SK-N-SH (cell line): ENCODE measurements at regions not wholly inside any gene's neighbourhood (a gene's known extent, or its start where the extent isn't known, plus 50 kb on each side); places are given as distances from the start of the nearest gene placed in this dataset.

Experiments used
- CTCF ChIA-PET: fragments of 300-600, 350-600 bp; formaldehyde crosslinking; extraction: SDS; loops from one replicate; lab custom pipeline; 2021; lab: Yijun Ruan, JAX
- POLR2A ChIA-PET: fragments of 350-600 bp; sonication (Branson Sonifier 250); formaldehyde crosslinking; extraction: SDS; loops from one replicate; lab custom pipeline; 2020; ENCODE audit warnings: antibody characterized with exemption, inconsistent platforms; lab: Yijun Ruan, JAX
- DNase-seq: peaks from one replicate; pipeline ENCODE4 v3.0.0; 2012
- H2AFZ ChIP-seq: fragments of 200-600 bp; sonication (generic); 2 replicates; pipeline ENCODE4 v1.8.1; 2016; ENCODE audit warnings: antibody characterized with exemption, mild to moderate bottlenecking, low read depth
- H3F3A ChIP-seq: fragments of 200-600 bp; sonication (generic); replicated peaks from 2 replicates; pipeline ENCODE3; 2016; ENCODE audit warnings: antibody characterized with exemption, mild to moderate bottlenecking; ENCODE audit not compliant: insufficient read depth
- H3K27ac ChIP-seq, 2 experiments: fragments of 200-500 bp in 1 of 2; fragments of 200-600 bp in 1 of 2; sonication (Bioruptor generic) in 1 of 2; sonication (generic), shearing (Covaris generic) in 1 of 2; 2 replicates each; pipeline versions ENCODE4 v1.5.1 to v1.6.1; 2014 to 2016; ENCODE audit warnings: low read depth in 2 of 2, inconsistent platforms in 1 of 2, low read length in 1 of 2, mild to moderate bottlenecking in 1 of 2, mixed read lengths in 1 of 2
- H3K27me3 ChIP-seq: fragments of 200-600 bp; sonication (generic), shearing (Covaris generic); 2 replicates; pipeline ENCODE4 v1.6.1; 2016; ENCODE audit warnings: mixed run types; ENCODE audit not compliant: insufficient read depth
- H3K36me3 ChIP-seq, 2 experiments: fragments of 200-500 bp in 1 of 2; fragments of 200-600 bp in 1 of 2; sonication (Bioruptor generic) in 1 of 2; sonication (generic) in 1 of 2; replicated peaks in 1 of 2; 2 replicates each; pipeline versions ENCODE3 to v1.5.1; 2014 to 2016; ENCODE audit warnings: low read length in 1 of 2, mild to moderate bottlenecking in 1 of 2; ENCODE audit not compliant: insufficient read depth in 2 of 2, control insufficient read depth in 1 of 2
- H3K4me1 ChIP-seq, 2 experiments: fragments of 200-500 bp in 1 of 2; fragments of 200-600 bp in 1 of 2; sonication (Bioruptor generic) in 1 of 2; sonication (generic), shearing (Covaris generic) in 1 of 2; 2 replicates each; pipeline versions ENCODE4 v1.5.1 to v1.6.1; 2014 to 2016; ENCODE audit warnings: low read depth in 1 of 2, low read length in 1 of 2, mixed run types in 1 of 2; ENCODE audit not compliant: insufficient read depth in 2 of 2, control insufficient read depth in 1 of 2
- H3K4me2 ChIP-seq: fragments of 200-600 bp; sonication (generic), shearing (Covaris generic); 2 replicates; pipeline ENCODE4 v1.6.1; 2017; ENCODE audit warnings: mixed run types
- H3K4me3 ChIP-seq, 2 experiments: fragments of 200-500 bp in 1 of 2; fragments of 200-600 bp in 1 of 2; sonication (Bioruptor generic) in 1 of 2; sonication (generic), shearing (Covaris generic) in 1 of 2; 2 replicates each; pipeline versions ENCODE4 v1.5.1 to v1.8.1; 2014 to 2016; ENCODE audit warnings: low read depth in 2 of 2, inconsistent platforms in 1 of 2, low read length in 1 of 2, mild to moderate bottlenecking in 1 of 2, mixed read lengths in 1 of 2, moderate library complexity in 1 of 2
- H3K79me2 ChIP-seq: fragments of 200-600 bp; sonication (generic); 2 replicates; pipeline ENCODE4 v1.8.1; 2017; ENCODE audit warnings: mild to moderate bottlenecking; ENCODE audit not compliant: insufficient read depth
- H3K9ac ChIP-seq: fragments of 200-600 bp; sonication (generic); 2 replicates; pipeline ENCODE4 v1.6.1; 2017; ENCODE audit warnings: mixed run types
- H3K9me2 ChIP-seq: fragments of 200-600 bp; sonication (generic); 2 replicates; pipeline ENCODE4 v1.6.1; 2017; ENCODE audit warnings: mixed run types
- H3K9me3 ChIP-seq: fragments of 200-600 bp; sonication (generic); 2 replicates; pipeline ENCODE4 v1.6.1; 2017; ENCODE audit warnings: mixed run types, mild to moderate bottlenecking, moderate library complexity
- H4K20me1 ChIP-seq: fragments of 200-600 bp; sonication (generic); 2 replicates; pipeline ENCODE4 v1.6.1; 2017; ENCODE audit warnings: mild to moderate bottlenecking, mixed run types; ENCODE audit not compliant: insufficient read depth
- CHD2 ChIP-seq: fragments of 150-350 bp; IDR thresholded peaks from 2 replicates; pipeline ENCODE4 v1.6.1; 2018; ENCODE audit warnings: low read length; ENCODE audit not compliant: partially characterized antibody
- EZH2phosphoT487 ChIP-seq: fragments of 200-600 bp; sonication (generic); IDR thresholded peaks from 2 replicates; pipeline ENCODE4 v1.6.1; 2017; ENCODE audit warnings: low read depth, mixed run types, mild to moderate bottlenecking, antibody characterized with exemption, moderate library complexity, borderline replicate concordance
- FOSL2 ChIP-seq: IDR thresholded peaks from 2 replicates; pipeline ENCODE4 v1.4.0; 2012; ENCODE audit warnings: low read depth, mild to moderate bottlenecking, moderate library complexity, borderline replicate concordance
- FOXJ3 ChIP-seq: sonication (generic); formaldehyde crosslinking; IDR thresholded peaks from 2 replicates; pipeline ENCODE4 v1.5.1; 2020; ENCODE audit warnings: mild to moderate bottlenecking, missing genetic modification reagents
- FOXM1 ChIP-seq: IDR thresholded peaks from 2 replicates; pipeline ENCODE4 v1.4.0; 2012; ENCODE audit warnings: low read depth, mild to moderate bottlenecking
- GABPA ChIP-seq: IDR thresholded peaks from 2 replicates; pipeline ENCODE4 v1.4.0; 2012; ENCODE audit warnings: low read depth, mild to moderate bottlenecking
- GATA2 ChIP-seq: sonication (generic); formaldehyde crosslinking; IDR thresholded peaks from 2 replicates; pipeline ENCODE4 v1.5.0; 2020; ENCODE audit warnings: mild to moderate bottlenecking, missing genetic modification reagents
- JUND ChIP-seq: IDR thresholded peaks from 2 replicates; pipeline ENCODE4 v1.4.0; 2012
- MXI1 ChIP-seq: IDR thresholded peaks from 2 replicates; pipeline ENCODE4 v1.6.1; 2012; ENCODE audit warnings: mild to moderate bottlenecking, low read depth, low read length, improper control_type of control experiment
- NFIC ChIP-seq: IDR thresholded peaks from 2 replicates; pipeline ENCODE4 v1.4.0; 2012; ENCODE audit warnings: borderline replicate concordance
- RAD21 ChIP-seq: IDR thresholded peaks from 2 replicates; pipeline ENCODE4 v1.6.1; 2012; ENCODE audit warnings: mild to moderate bottlenecking, low read length
- RFX5 ChIP-seq: IDR thresholded peaks from 2 replicates; pipeline ENCODE4 v1.6.1; 2012; ENCODE audit warnings: mild to moderate bottlenecking, improper control_type of control experiment, low read length
- SIN3A ChIP-seq: IDR thresholded peaks from 2 replicates; pipeline ENCODE4 v1.6.1; 2012; ENCODE audit warnings: low read depth, mild to moderate bottlenecking, low read length, moderate library complexity, borderline replicate concordance
- TCF12 ChIP-seq: IDR thresholded peaks from 2 replicates; pipeline ENCODE4 v1.4.0; 2012
- TEAD4 ChIP-seq: IDR thresholded peaks from 2 replicates; pipeline ENCODE4 v1.4.0; 2012; ENCODE audit warnings: mild to moderate bottlenecking, borderline replicate concordance; ENCODE audit not compliant: insufficient read depth
- WGBS: methylation state at CpG from one replicate; pipeline ENCODE4 v1.1.6; 2017; ENCODE audit warnings: low lambda C conversion rate; 5-methylcytosine and 5-hydroxymethylcytosine counted together
- TF ChIP-seq, protein P1 (sequence below): fragments of 150-350 bp; IDR thresholded peaks from 2 replicates; pipeline ENCODE4 v1.6.1; 2016; ENCODE audit warnings: mild to moderate bottlenecking, low read depth, low read length
- TF ChIP-seq, protein P2 (sequence below): IDR thresholded peaks from 2 replicates; pipeline ENCODE4 v1.4.0; 2012; ENCODE audit warnings: low read depth
- TF ChIP-seq, protein P3 (sequence below): IDR thresholded peaks from 2 replicates; pipeline ENCODE4 v1.4.0; 2012; ENCODE audit warnings: low read depth, borderline replicate concordance

DNA sequence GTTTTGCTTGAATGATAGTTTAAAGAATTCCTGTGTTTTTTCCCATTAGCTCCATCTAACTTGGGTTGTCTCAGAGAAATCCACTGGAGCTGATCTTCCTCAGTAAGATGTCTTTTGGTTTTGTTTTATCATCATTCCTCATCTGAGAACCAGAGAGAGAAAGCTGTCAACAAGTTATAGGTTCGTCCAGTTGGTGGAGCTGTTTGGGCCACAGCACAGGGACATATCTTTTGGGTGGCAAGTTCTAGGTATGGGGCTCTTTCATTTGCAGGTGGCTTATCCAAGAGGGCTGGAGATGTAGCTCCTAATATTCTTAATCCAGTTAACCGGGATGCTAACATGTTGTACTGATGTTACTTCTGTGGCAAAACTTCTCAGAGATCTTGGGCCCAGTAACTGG is 174.2 kb downstream of the KCNRG start:
- H3K4me1 ChIP-seq = peaks cover 0 to 2% of the 10 kb centered on the region in 2 experiments; a peak in 1 of 4 replicates
- H2AFZ ChIP-seq = no peak overlapping the region
- H3K4me3 ChIP-seq = no peak overlapping the region
- POLR2A ChIA-PET = no interaction called here
- WGBS = 88% methylated on average over 2 of the region's 2 CpGs
- H4K20me1 ChIP-seq = no peaks in the 10 kb centered on the region
- H3K79me2 ChIP-seq = no peaks in the 10 kb centered on the region
- DNase-seq = no peak
- H3K27ac ChIP-seq = no peak overlapping the region
- no peaks in the 10 kb centered on the region for H3F3A ChIP-seq
- CTCF ChIA-PET = interaction anchor here (1.1 to 1.7 kb wide), 2 partner anchors 11 to 213 kb away, joined by 3 to 4 read pairs; no protein-coding TSS in a partner anchor
- no peak overlapping the region for H3K4me2 ChIP-seq
- H3K9me3 ChIP-seq = no peaks in the 10 kb centered on the region
- H3K27me3 ChIP-seq = no peaks in the 10 kb centered on the region
- no peaks in the 10 kb centered on the region for H3K9me2 ChIP-seq
- TF ChIP-seq FOSL2 (no peak), GATA2 (CRISPR knock-in tag) (no peak), CHD2 (no peak), GABPA (no peak), FOXJ3 (CRISPR knock-in tag) (no peak), RAD21 (no peak), NFIC (no peak), EZH2phosphoT487 (no peak), SIN3A (no peak), MXI1 (no peak), TEAD4 (no peak)
- TF ChIP-seq, protein P1, sequence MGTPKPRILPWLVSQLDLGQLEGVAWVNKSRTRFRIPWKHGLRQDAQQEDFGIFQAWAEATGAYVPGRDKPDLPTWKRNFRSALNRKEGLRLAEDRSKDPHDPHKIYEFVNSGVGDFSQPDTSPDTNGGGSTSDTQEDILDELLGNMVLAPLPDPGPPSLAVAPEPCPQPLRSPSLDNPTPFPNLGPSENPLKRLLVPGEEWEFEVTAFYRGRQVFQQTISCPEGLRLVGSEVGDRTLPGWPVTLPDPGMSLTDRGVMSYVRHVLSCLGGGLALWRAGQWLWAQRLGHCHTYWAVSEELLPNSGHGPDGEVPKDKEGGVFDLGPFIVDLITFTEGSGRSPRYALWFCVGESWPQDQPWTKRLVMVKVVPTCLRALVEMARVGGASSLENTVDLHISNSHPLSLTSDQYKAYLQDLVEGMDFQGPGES = no peak
- TF ChIP-seq, protein P2, sequence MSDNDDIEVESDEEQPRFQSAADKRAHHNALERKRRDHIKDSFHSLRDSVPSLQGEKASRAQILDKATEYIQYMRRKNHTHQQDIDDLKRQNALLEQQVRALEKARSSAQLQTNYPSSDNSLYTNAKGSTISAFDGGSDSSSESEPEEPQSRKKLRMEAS = no peak
- H3K36me3 ChIP-seq = no peaks in the 10 kb centered on the region
- H3K9ac ChIP-seq = no peak overlapping the region

DNA sequence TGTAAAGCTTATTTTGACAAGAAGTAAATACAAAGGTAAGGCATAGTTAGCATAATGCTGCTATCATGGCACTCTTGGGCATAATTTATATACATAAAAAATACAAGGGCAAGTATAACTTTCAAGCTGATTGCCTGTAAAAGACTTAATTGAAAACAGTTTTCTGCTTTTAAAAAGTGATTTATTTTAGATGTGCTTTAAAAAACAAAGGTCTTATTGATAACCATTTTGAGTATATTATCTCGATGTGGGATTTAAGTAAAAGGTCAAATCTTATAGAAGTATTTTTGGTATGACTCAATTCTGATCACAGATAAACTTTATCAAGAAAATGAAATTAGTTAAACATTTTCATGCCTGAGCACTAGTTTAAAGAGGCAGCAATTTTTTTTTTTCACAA is 175.8 kb downstream of the KCNRG start:
- no peaks in the 10 kb centered on the region for H3F3A ChIP-seq
- no peaks in the 10 kb centered on the region for H3K9me3 ChIP-seq
- 18% methylated on average over 1 of the region's 1 CpG for WGBS
- peaks cover 0 to 2% of the 10 kb centered on the region in 2 experiments; a peak in 1 of 4 replicates for H3K4me1 ChIP-seq
- no peaks in the 10 kb centered on the region for H3K79me2 ChIP-seq
- no peak overlapping the region for H2AFZ ChIP-seq
- TF ChIP-seq TCF12 (no peak), SIN3A (no peak), RFX5 (no peak), CHD2 (no peak), JUND (no peak), FOXM1 (no peak)
- TF ChIP-seq, protein P1 = no peak
- TF ChIP-seq, protein P2 = no peak
- TF ChIP-seq, protein P3, sequence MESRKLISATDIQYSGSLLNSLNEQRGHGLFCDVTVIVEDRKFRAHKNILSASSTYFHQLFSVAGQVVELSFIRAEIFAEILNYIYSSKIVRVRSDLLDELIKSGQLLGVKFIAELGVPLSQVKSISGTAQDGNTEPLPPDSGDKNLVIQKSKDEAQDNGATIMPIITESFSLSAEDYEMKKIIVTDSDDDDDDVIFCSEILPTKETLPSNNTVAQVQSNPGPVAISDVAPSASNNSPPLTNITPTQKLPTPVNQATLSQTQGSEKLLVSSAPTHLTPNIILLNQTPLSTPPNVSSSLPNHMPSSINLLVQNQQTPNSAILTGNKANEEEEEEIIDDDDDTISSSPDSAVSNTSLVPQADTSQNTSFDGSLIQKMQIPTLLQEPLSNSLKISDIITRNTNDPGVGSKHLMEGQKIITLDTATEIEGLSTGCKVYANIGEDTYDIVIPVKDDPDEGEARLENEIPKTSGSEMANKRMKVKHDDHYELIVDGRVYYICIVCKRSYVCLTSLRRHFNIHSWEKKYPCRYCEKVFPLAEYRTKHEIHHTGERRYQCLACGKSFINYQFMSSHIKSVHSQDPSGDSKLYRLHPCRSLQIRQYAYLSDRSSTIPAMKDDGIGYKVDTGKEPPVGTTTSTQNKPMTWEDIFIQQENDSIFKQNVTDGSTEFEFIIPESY = no peak
- H3K4me3 ChIP-seq = no peak overlapping the region
- H3K27ac ChIP-seq = no peak overlapping the region
- ChIA-PET CTCF (interaction anchor here (1.1 to 1.6 kb wide), 3 partner anchors 10 to 18 kb away, joined by 3 to 4 read pairs (median 3); no protein-coding TSS in a partner anchor), POLR2A (no interaction called here)
- no peaks in the 10 kb centered on the region for H3K27me3 ChIP-seq
- no peak overlapping the region for H3K4me2 ChIP-seq
- no peaks in the 10 kb centered on the region for H3K36me3 ChIP-seq
- DNase-seq = no peak
- H4K20me1 ChIP-seq = no peaks in the 10 kb centered on the region
- H3K9me2 ChIP-seq = no peaks in the 10 kb centered on the region
- no peak overlapping the region for H3K9ac ChIP-seq
